ENCODE measurements at regions not wholly inside any gene's neighbourhood (a gene's known extent, or its start where the extent isn't known, plus 50 kb on each side); places are given as distances from the start of the nearest gene placed in this dataset.
"Not testable (repeated sequence)": the region's sequence is repeated elsewhere in the genome, so short reads cannot be mapped to it uniquely, and the experiment has no call there.

GRCh38 chr20:48440261-48440660, 387.5 kb downstream of the PREX1 start:
- not testable (repeated sequence) for TF ChIP-seq ZNF274 (IDR thresholded peaks at IDR 0.05; ENCODE audit: low read depth, low read length); YY1 (IDR thresholded peaks at IDR 0.05; ENCODE audit: insufficient read depth, insufficient read length)
